Stimulated activated CD4-positive, alpha-beta T cell treated with anti-CD3 and anti-CD28 coated beads, Interleukin-15, amount 100 ng/mL, for 24 hours (primary cell): ENCODE measurements at regions not wholly inside any gene's neighbourhood (a gene's known extent, or its start where the extent isn't known, plus 50 kb on each side); places are given as distances from the start of the nearest gene placed in this dataset.

Experiments
- DNase-seq: peaks from one replicate; pipeline ENCODE4 v3.0.0-alpha.2; 2020

- DNase-seq = no peak
Measured at GRCh38 chr12:30827101-30828066, 72.6 kb upstream of the CAPRIN2 start.

- DNase-seq = no peak
Measured at GRCh38 chr12:30826276-30826675, 71.5 kb upstream of the CAPRIN2 start.

- DNase-seq = no peak
Measured at GRCh38 chr12:30825341-30825740, 70.6 kb upstream of the CAPRIN2 start.

GRCh38 chr12:30824311-30824710 lies 69.6 kb upstream of the CAPRIN2 start:
- no peak for DNase-seq

- no peak for DNase-seq
Measured at GRCh38 chr12:30823764-30824163, 69.0 kb upstream of the CAPRIN2 start.

- peak; percentile 62 for DNase-seq
Measured at GRCh38 chr12:30823156-30823699, 68.5 kb upstream of the CAPRIN2 start.

- peak; percentile 48 for DNase-seq
Measured at GRCh38 chr12:30822385-30823155, 67.8 kb upstream of the CAPRIN2 start.

GRCh38 chr12:30820406-30820946 lies 65.7 kb upstream of the CAPRIN2 start:
- DNase-seq = no peak

- DNase-seq = no peak
Measured at GRCh38 chr12:30818562-30818961, 63.8 kb upstream of the CAPRIN2 start.

GRCh38 chr12:30816742-30817465 lies 62.2 kb upstream of the CAPRIN2 start:
- DNase-seq = no peak

- no peak for DNase-seq
Measured at GRCh38 chr12:30814295-30814655, 59.5 kb upstream of the CAPRIN2 start.

GRCh38 chr12:30813525-30814294 lies 59.0 kb upstream of the CAPRIN2 start:
- no peak for DNase-seq

GRCh38 chr12:30811966-30812365 lies 57.2 kb upstream of the CAPRIN2 start:
- DNase-seq = no peak

- no peak for DNase-seq
Measured at GRCh38 chr12:30810918-30811317, 56.2 kb upstream of the CAPRIN2 start.

- no peak for DNase-seq
Measured at GRCh38 chr12:30807695-30808034, 52.9 kb upstream of the CAPRIN2 start.

GRCh38 chr12:30806989-30807694 lies 52.4 kb upstream of the CAPRIN2 start:
- DNase-seq = peak; percentile 11

GRCh38 chr12:30805959-30806358 lies 51.2 kb upstream of the CAPRIN2 start:
- DNase-seq = no peak
